GM12891 (cell line): ENCODE measurements at regions not wholly inside any gene's neighbourhood (a gene's known extent, or its start where the extent isn't known, plus 50 kb on each side); places are given as distances from the start of the nearest gene placed in this dataset.

ENCODE experiments used
- PAX5 ChIP-seq: IDR thresholded peaks from 2 replicates; pipeline ENCODE4 v1.6.1; 2011; ENCODE audit warnings: low read length, moderate library complexity, mild to moderate bottlenecking; ENCODE audit not compliant: insufficient read depth, severe bottlenecking
- POLR2A ChIP-seq: IDR thresholded peaks from 2 replicates; pipeline ENCODE4 v1.6.1; 2011; ENCODE audit warnings: low read depth, low read length, control low read depth
- POLR2AphosphoS5 ChIP-seq: IDR thresholded peaks from 2 replicates; pipeline ENCODE4 v1.6.1; 2011; ENCODE audit warnings: low read depth, low read length, control low read depth
- POU2F2 ChIP-seq: IDR thresholded peaks from 2 replicates; pipeline ENCODE4 v1.6.1; 2011; ENCODE audit warnings: low read depth, mild to moderate bottlenecking, control low read depth, low read length, moderate library complexity
- SPI1 ChIP-seq: IDR thresholded peaks from 2 replicates; pipeline ENCODE4 v1.6.1; 2011; ENCODE audit warnings: low read depth, low read length, control low read depth
- TAF1 ChIP-seq: IDR thresholded peaks from 2 replicates; pipeline ENCODE4 v1.6.1; 2011; ENCODE audit warnings: low read depth, low read length, control low read depth

DNA sequence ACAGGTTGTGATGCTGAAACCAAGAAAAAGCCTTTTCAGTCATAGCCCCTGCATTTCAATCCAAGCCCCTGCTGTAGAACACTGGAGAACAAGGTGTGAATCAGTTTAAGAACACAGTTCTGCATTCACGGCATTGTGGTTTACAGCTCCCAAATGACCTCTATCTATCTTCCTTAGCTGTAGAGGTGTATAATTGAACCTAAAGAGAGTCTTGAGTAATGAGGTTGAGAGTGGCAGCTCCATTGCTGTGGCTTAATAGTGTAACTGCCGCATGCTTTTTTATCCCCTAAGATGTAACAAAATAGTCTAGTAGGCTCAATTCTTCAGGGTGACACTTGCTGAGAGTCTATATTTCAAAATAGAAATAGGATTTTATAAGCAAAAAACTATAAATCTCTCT, 121.3 kb upstream of the EPHA4 start:
- TF ChIP-seq POLR2A, result no peak
- TF ChIP-seq TAF1, result no peak
- TF ChIP-seq PAX5, result no peak
- no peak for TF ChIP-seq POLR2AphosphoS5
- no peak for TF ChIP-seq SPI1
- no peak for TF ChIP-seq POU2F2
